ENCODE measurements at regions not wholly inside any gene's neighbourhood (a gene's known extent, or its start where the extent isn't known, plus 50 kb on each side); places are given as distances from the start of the nearest gene placed in this dataset.

DNA sequence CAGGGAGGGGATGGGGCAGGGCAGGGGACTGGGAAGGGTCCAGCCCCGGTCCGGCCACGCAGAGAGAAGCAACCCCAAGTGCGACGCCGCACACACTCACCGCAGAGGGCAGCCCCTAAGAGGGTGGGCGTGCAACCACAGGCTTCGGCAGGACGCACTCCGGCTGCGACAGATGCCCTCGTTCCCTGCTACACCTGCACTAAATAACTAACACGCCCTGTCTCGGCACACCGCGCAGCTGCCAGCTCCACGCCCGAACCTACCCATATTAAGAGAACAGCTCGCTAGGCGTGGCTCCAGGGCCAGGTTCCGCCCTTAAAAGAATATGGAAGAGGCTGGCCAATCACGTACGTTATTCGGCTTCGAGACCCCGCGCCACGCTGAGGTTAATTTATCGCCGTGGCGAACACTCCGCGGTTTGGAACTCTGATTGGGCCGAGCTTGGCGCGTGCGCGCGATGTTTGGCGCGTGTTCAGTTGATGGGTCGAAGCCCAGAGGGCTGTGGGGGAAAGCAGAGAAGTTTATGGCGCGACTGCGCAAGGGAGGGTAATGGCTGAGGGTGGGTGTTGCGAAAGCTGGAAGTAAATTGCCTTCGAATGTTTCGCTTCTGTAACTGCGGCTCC is 91.1 kb downstream of the OR13A1 start:
- H3K4me3 ChIP-seq (replicated peaks; ENCODE audit: insufficient read depth, low read length): no peak overlapping the region
- TF ChIP-seq, protein P1, sequence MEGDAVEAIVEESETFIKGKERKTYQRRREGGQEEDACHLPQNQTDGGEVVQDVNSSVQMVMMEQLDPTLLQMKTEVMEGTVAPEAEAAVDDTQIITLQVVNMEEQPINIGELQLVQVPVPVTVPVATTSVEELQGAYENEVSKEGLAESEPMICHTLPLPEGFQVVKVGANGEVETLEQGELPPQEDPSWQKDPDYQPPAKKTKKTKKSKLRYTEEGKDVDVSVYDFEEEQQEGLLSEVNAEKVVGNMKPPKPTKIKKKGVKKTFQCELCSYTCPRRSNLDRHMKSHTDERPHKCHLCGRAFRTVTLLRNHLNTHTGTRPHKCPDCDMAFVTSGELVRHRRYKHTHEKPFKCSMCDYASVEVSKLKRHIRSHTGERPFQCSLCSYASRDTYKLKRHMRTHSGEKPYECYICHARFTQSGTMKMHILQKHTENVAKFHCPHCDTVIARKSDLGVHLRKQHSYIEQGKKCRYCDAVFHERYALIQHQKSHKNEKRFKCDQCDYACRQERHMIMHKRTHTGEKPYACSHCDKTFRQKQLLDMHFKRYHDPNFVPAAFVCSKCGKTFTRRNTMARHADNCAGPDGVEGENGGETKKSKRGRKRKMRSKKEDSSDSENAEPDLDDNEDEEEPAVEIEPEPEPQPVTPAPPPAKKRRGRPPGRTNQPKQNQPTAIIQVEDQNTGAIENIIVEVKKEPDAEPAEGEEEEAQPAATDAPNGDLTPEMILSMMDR (IDR thresholded peaks at IDR 0.05; ENCODE audit: insufficient read depth, low read length): no peak
- no peak for TF ChIP-seq SPI1 (IDR thresholded peaks at IDR 0.05; ENCODE audit: borderline replicate concordance, low read depth)
- TF ChIP-seq GABPA (IDR thresholded peaks at IDR 0.05; ENCODE audit: low read depth): no peak

DNA sequence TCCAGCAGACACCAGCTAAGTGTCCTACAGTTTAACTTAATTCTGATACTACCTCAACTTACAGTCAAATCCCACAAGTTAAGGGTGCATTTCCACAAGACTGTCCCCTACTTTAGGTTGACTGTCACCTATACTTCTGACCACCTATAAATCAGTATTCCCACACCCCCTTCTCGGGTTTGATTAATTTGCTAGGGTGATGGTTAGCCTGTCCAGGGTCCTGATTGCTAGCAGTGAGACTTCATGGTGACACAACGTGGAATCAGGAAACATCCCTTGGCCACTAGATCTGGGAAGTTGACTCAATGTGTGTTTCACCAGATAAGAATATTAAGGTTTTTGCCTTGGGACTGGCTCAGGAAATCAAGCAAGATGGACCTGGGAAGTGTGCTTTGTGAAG is 88.4 kb downstream of the OR13A1 start:
- no peak overlapping the region for H3K4me3 ChIP-seq (replicated peaks; ENCODE audit: insufficient read depth, low read length)
- TF ChIP-seq GABPA (IDR thresholded peaks at IDR 0.05; ENCODE audit: low read depth) (no peak), REST (IDR thresholded peaks at IDR 0.05; ENCODE audit: insufficient replicate concordance, low read depth) (peak; percentile 80)
- no peak for DNase-seq (ENCODE audit: low read depth in 1 of 2, low spot score in 1 of 2)
- H3K27me3 ChIP-seq (ENCODE audit: insufficient read depth, poor library complexity, severe bottlenecking): no peaks in the 10 kb centered on the region
- no peak overlapping the region for H3K27ac ChIP-seq (replicated peaks)

More for the DNA sequence above, 91.1 kb downstream of the OR13A1 start:
- Histone ChIP-seq H3K27ac (replicated peaks) (no peak overlapping the region), H3K27me3 (ENCODE audit: insufficient read depth, poor library complexity, severe bottlenecking) (no peaks in the 10 kb centered on the region)
- DNase-seq (ENCODE audit: low read depth in 1 of 2, low spot score in 1 of 2): no peak

- no peak overlapping the region for H3K27ac ChIP-seq (replicated peaks)
- H3K27me3 ChIP-seq (ENCODE audit: insufficient read depth, poor library complexity, severe bottlenecking): no peaks in the 10 kb centered on the region
- DNase-seq (ENCODE audit: low read depth in 1 of 2, low spot score in 1 of 2): peak in 1 of 2 experiments; percentile 45
- TF ChIP-seq REST (IDR thresholded peaks at IDR 0.05; ENCODE audit: insufficient replicate concordance, low read depth): no peak
- TF ChIP-seq GABPA (IDR thresholded peaks at IDR 0.05; ENCODE audit: low read depth): no peak
- TF ChIP-seq POLR2AphosphoS5 (IDR thresholded peaks at IDR 0.05; ENCODE audit: low read depth): no peak
- TF ChIP-seq, protein P1 (IDR thresholded peaks at IDR 0.05; ENCODE audit: insufficient read depth, low read length): no peak
- no peak for TF ChIP-seq SPI1 (IDR thresholded peaks at IDR 0.05; ENCODE audit: borderline replicate concordance, low read depth)
- H3K4me3 ChIP-seq (replicated peaks; ENCODE audit: insufficient read depth, low read length): no peak overlapping the region
Observed at GRCh38 chr10:45227456-45227855, 88.0 kb downstream of the OR13A1 start.

GRCh38 chr10:45229823-45230222 is 85.6 kb downstream of the OR13A1 start:
- no peaks in the 10 kb centered on the region for H3K27me3 ChIP-seq (ENCODE audit: insufficient read depth, poor library complexity, severe bottlenecking)
- H3K4me3 ChIP-seq (replicated peaks; ENCODE audit: insufficient read depth, low read length): no peak overlapping the region
- no peak for DNase-seq (ENCODE audit: low read depth in 1 of 2, low spot score in 1 of 2)
- no peak overlapping the region for H3K27ac ChIP-seq (replicated peaks)
- TF ChIP-seq SPI1 (IDR thresholded peaks at IDR 0.05; ENCODE audit: borderline replicate concordance, low read depth) (no peak), POLR2AphosphoS5 (IDR thresholded peaks at IDR 0.05; ENCODE audit: low read depth) (no peak), REST (IDR thresholded peaks at IDR 0.05; ENCODE audit: insufficient replicate concordance, low read depth) (no peak), GABPA (IDR thresholded peaks at IDR 0.05; ENCODE audit: low read depth) (no peak)
- TF ChIP-seq, protein P1 (IDR thresholded peaks at IDR 0.05; ENCODE audit: insufficient read depth, low read length): no peak

Data from HL-60 (cell line).